BLaER1 treated with 17β-estradiol and CSF1 and Interleukin-3, amounts not matched to agents 10 nM and 100 nM (cell line): ENCODE measurements at regions not wholly inside any gene's neighbourhood (a gene's known extent, or its start where the extent isn't known, plus 50 kb on each side); places are given as distances from the start of the nearest gene placed in this dataset.
A peak's percentile ranks its signal among the peaks of the same experiment; 100 is the strongest.

Source experiments
- H3K27ac ChIP-seq, 11 experiments: shearing (Covaris generic); formaldehyde crosslinking; 2 replicates each; pipeline ENCODE4 v1.8.1; 2022
- H3K27me3 ChIP-seq, 11 experiments: shearing (Covaris generic); formaldehyde crosslinking; 2 replicates each; pipeline ENCODE4 v1.8.1; 2022
- H3K36me3 ChIP-seq, 11 experiments: shearing (Covaris generic); formaldehyde crosslinking; 2 replicates each; pipeline ENCODE4 v1.8.1; 2022
- H3K4me1 ChIP-seq, 10 experiments: shearing (Covaris generic); formaldehyde crosslinking; 2 replicates each; pipeline ENCODE4 v1.8.1; 2022
- H3K4me2 ChIP-seq, 11 experiments: shearing (Covaris generic); formaldehyde crosslinking; 2 replicates each; pipeline ENCODE4 v1.8.1; 2022
- H3K4me3 ChIP-seq, 10 experiments: shearing (Covaris generic); formaldehyde crosslinking; 2 replicates each; pipeline ENCODE4 v1.8.1; 2022
- H3K9ac ChIP-seq, 11 experiments: shearing (Covaris generic); formaldehyde crosslinking; 2 replicates each; pipeline ENCODE4 v1.8.1; 2022
- H3K9me3 ChIP-seq, 11 experiments: shearing (Covaris generic); formaldehyde crosslinking; replicated peaks in 1 of 11; 2 replicates each; pipeline ENCODE4 v1.8.1; 2022
- H4K20me1 ChIP-seq, 11 experiments: shearing (Covaris generic); formaldehyde crosslinking; 2 replicates each; pipeline ENCODE4 v1.8.1; 2022
- Cebpa-rat ChIP-seq, 11 experiments: shearing (Covaris generic); IDR thresholded peaks; 2 replicates each; pipeline ENCODE4 v1.8.1; 2022

GRCh38 chr5:1686016-1686802, 113.4 kb downstream of the MRPL36 start:
- no peaks in the 10 kb centered on the region for H3K36me3 ChIP-seq
- H3K4me2 ChIP-seq = no peak overlapping the region
- H3K4me1 ChIP-seq = peaks cover 0 to 15% (median 6%) of the 10 kb centered on the region in 10 experiments; a peak in 7 of 20 replicates
- no peaks in the 10 kb centered on the region for H3K27me3 ChIP-seq
- no peak overlapping the region for H3K4me3 ChIP-seq
- no peak for TF ChIP-seq Cebpa-rat (IDR thresholded peaks at IDR 0.05)
- H3K9ac ChIP-seq = no peak overlapping the region
- peaks cover 5 to 22% (median 15%) of the 10 kb centered on the region in 11 experiments; a peak in 18 of 22 replicates for H3K9me3 ChIP-seq
- H3K27ac ChIP-seq = no peak overlapping the region
- H4K20me1 ChIP-seq = no peaks in the 10 kb centered on the region

GRCh38 chr5:1685066-1685465, 114.6 kb downstream of the MRPL36 start:
- Histone ChIP-seq H3K27me3 (no peaks in the 10 kb centered on the region), H3K4me1 (peaks cover 0 to 15% (median 6%) of the 10 kb centered on the region in 10 experiments; a peak in 7 of 20 replicates), H3K36me3 (no peaks in the 10 kb centered on the region), H3K9me3 (peaks cover 9 to 27% (median 19%) of the 10 kb centered on the region in 11 experiments; a peak in 18 of 22 replicates), H3K4me2 (peak overlapping the region in 1 of 11 experiments; percentile 30; a peak in 2 of 22 replicates), H3K4me3 (no peak overlapping the region), H4K20me1 (no peaks in the 10 kb centered on the region), H3K27ac (no peak overlapping the region; a peak in 1 of 22 replicates), H3K9ac (no peak overlapping the region)
- TF ChIP-seq Cebpa-rat (IDR thresholded peaks at IDR 0.05) = 0 out of 22 replicates have a peak, but pooled peaks of 1 of the 11 experiments have one; percentile 14

- Histone ChIP-seq H3K9me3 (peaks cover 12 to 34% (median 26%) of the 10 kb centered on the region in 11 experiments; a peak in 20 of 22 replicates), H3K4me3 (no peak overlapping the region), H4K20me1 (no peaks in the 10 kb centered on the region), H3K4me1 (peaks cover 0 to 15% (median 6%) of the 10 kb centered on the region in 10 experiments; a peak in 7 of 20 replicates), H3K4me2 (no peak overlapping the region), H3K27me3 (no peaks in the 10 kb centered on the region), H3K36me3 (no peaks in the 10 kb centered on the region), H3K27ac (no peak overlapping the region), H3K9ac (no peak overlapping the region)
- TF ChIP-seq Cebpa-rat (IDR thresholded peaks at IDR 0.05) = no peak
Observed at GRCh38 chr5:1681955-1682354, 117.7 kb downstream of the MRPL36 start.

DNA sequence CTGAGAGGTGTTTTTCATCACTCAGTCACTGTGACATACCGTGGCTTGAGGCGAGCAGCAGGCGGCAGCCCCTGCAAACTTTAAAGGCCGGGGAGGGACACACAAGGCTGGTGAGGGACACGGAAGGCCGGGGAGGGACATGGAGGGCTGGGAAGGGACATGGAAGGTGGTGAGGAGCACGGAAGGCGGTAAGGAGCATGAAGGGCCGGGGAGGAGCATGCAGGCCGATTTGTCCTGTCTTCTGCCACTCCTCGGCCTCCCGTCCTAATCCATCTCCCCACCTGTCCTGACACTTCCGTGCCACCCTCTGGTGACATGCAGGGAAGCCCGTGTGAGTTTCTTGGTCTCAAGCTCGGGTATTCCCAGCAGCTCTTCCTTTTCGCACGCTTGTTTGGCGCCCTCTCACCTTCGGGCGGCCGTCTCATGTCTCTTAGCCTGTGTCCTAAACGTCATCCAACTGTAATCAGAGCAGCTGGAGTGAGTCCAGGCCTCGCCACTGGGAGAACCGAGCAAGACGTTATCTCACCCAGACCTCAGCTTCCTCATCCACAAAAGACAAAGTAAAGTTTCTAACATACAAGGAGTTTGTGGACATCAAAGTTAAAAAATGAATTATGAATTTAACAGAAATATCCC, 126.5 kb downstream of the MRPL36 start:
- Histone ChIP-seq H3K4me2 (no peak overlapping the region), H3K4me3 (no peak overlapping the region), H3K9ac (no peak overlapping the region), H3K9me3 (peaks cover 0 to 11% (median 4%) of the 10 kb centered on the region in 11 experiments; a peak in 14 of 22 replicates), H3K27me3 (peaks cover 12 to 19% (median 17%) of the 10 kb centered on the region in 11 experiments), H3K36me3 (no peaks in the 10 kb centered on the region), H4K20me1 (peaks cover 0 to 16% (median 0%) of the 10 kb centered on the region in 11 experiments; a peak in 5 of 22 replicates), H3K27ac (no peak overlapping the region), H3K4me1 (peaks cover under 1 to 18% (median 5%) of the 10 kb centered on the region in 10 experiments; a peak in 14 of 20 replicates)
- TF ChIP-seq Cebpa-rat (IDR thresholded peaks at IDR 0.05) = no peak

GRCh38 chr5:1672396-1672795, 127.2 kb downstream of the MRPL36 start:
- Histone ChIP-seq H3K4me3 (no peak overlapping the region), H3K36me3 (no peaks in the 10 kb centered on the region), H3K27ac (no peak overlapping the region), H4K20me1 (peaks cover 0 to 23% (median 0%) of the 10 kb centered on the region in 11 experiments; a peak in 5 of 22 replicates), H3K9ac (no peak overlapping the region), H3K9me3 (peaks cover 0 to 9% (median 0%) of the 10 kb centered on the region in 11 experiments; a peak in 4 of 22 replicates), H3K4me2 (no peak overlapping the region), H3K4me1 (peaks cover 8 to 25% (median 12%) of the 10 kb centered on the region in 10 experiments; a peak in 17 of 20 replicates), H3K27me3 (peaks cover 20 to 27% (median 24%) of the 10 kb centered on the region in 11 experiments)
- TF ChIP-seq Cebpa-rat (IDR thresholded peaks at IDR 0.05) = no peak

DNA sequence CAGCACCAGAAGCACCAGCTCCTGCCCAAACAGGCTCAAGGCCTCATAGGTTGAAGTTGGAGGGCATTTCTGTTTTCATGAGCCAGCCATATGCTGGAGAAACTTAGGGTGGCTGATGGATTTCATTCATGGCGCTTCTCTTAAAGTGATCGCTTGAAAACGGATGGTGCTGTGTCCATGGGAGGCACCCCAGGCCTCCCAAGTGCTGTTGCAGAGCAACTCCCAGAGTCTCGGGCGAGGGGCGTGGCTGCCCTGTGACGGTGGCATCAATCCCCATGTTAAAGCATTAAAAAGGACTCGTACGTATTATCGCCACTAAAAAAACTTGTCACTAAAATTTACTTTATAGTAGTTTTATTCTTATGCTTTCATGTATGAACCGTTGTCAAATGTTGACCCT, 128.3 kb downstream of the MRPL36 start:
- H3K4me2 ChIP-seq = 0 out of 22 replicates have a peak overlapping the region, but pooled peaks of 2 of the 11 experiments have one; percentile 8 to 17
- no peaks in the 10 kb centered on the region for H3K36me3 ChIP-seq
- no peak overlapping the region for H3K4me3 ChIP-seq
- H3K9ac ChIP-seq = no peak overlapping the region
- peaks cover 0 to 9% (median 0%) of the 10 kb centered on the region in 11 experiments; a peak in 4 of 22 replicates for H3K9me3 ChIP-seq
- peaks cover 0 to 23% (median 0%) of the 10 kb centered on the region in 11 experiments; a peak in 5 of 22 replicates for H4K20me1 ChIP-seq
- peaks cover 27 to 36% (median 33%) of the 10 kb centered on the region in 11 experiments for H3K27me3 ChIP-seq
- no peak overlapping the region for H3K27ac ChIP-seq
- peaks cover 14 to 32% (median 18%) of the 10 kb centered on the region in 10 experiments; a peak in 19 of 20 replicates for H3K4me1 ChIP-seq
- no peak for TF ChIP-seq Cebpa-rat (IDR thresholded peaks at IDR 0.05)

DNA sequence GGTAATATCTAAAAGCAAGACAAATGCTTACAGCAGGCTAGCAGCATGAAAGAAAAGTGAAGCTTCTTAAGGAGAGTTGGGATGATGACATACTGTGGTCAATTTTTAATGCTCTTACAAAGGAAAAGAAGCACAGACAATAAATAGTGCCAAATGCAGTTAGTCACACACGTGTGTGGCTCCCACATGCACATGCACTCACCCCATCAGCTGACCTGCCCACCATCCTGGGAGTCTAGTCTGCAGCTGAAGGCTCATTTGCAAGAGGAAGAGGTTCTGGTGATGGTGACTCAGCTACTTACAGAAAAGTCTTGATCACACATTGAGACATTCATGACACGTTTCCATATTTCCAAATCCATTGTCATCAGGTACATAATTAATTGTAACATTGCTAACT, 129.3 kb downstream of the MRPL36 start:
- TF ChIP-seq Cebpa-rat (IDR thresholded peaks at IDR 0.05) = no peak
- Histone ChIP-seq H3K36me3 (no peaks in the 10 kb centered on the region), H3K4me3 (no peak overlapping the region), H3K27me3 (peaks cover 37 to 46% (median 43%) of the 10 kb centered on the region in 11 experiments), H3K9me3 (peaks cover 0 to 9% (median 0%) of the 10 kb centered on the region in 11 experiments; a peak in 4 of 22 replicates), H3K4me2 (peak overlapping the region in 5 of 11 experiments; percentile 2 to 25 (median 8); a peak in 4 of 22 replicates), H3K4me1 (peaks cover 14 to 34% (median 19%) of the 10 kb centered on the region in 10 experiments; a peak in 19 of 20 replicates), H3K9ac (no peak overlapping the region), H4K20me1 (peaks cover 0 to 23% (median 0%) of the 10 kb centered on the region in 11 experiments; a peak in 7 of 22 replicates), H3K27ac (no peak overlapping the region)

- Histone ChIP-seq H3K4me2 (peak overlapping the region in 3 of 11 experiments; percentile 3 to 25 (median 8); a peak in 2 of 22 replicates), H4K20me1 (peaks cover 0 to 25% (median 0%) of the 10 kb centered on the region in 11 experiments; a peak in 7 of 22 replicates), H3K4me3 (no peak overlapping the region), H3K4me1 (peaks cover 14 to 34% (median 19%) of the 10 kb centered on the region in 10 experiments; a peak in 19 of 20 replicates), H3K9ac (no peak overlapping the region), H3K27me3 (peaks cover 46 to 54% (median 51%) of the 10 kb centered on the region in 11 experiments), H3K27ac (no peak overlapping the region), H3K36me3 (no peaks in the 10 kb centered on the region), H3K9me3 (peaks cover 0 to 9% (median 0%) of the 10 kb centered on the region in 11 experiments; a peak in 4 of 22 replicates)
- TF ChIP-seq Cebpa-rat (IDR thresholded peaks at IDR 0.05) = no peak
Observed at GRCh38 chr5:1669276-1670155, 130.1 kb downstream of the MRPL36 start.
